Bronchial epithelial cell (primary cell): ENCODE measurements at regions not wholly inside any gene's neighbourhood (a gene's known extent, or its start where the extent isn't known, plus 50 kb on each side); places are given as distances from the start of the nearest gene placed in this dataset.
A peak's percentile ranks its signal among the peaks of the same experiment; 100 is the strongest.

Source experiments
- DNase-seq: peaks from one replicate; pipeline ENCODE4 v3.0.0-alpha.2; 2010; ENCODE audit warnings: low read depth
- FAIRE-seq: peaks from 2 replicates; lab custom pipeline; 2011; peaks lifted over from hg19 to GRCh38; lab: Jason Lieb, UNC
- H3K27me3 ChIP-seq: 2 replicates; pipeline ENCODE4 v1.5.1; 2011; ENCODE audit warnings: low read length; ENCODE audit not compliant: control insufficient read depth, insufficient read depth
- H3K36me3 ChIP-seq: 2 replicates; pipeline ENCODE4 v1.5.1; 2011; ENCODE audit warnings: low read length; ENCODE audit not compliant: control insufficient read depth, insufficient read depth
- H3K4me3 ChIP-seq: 2 replicates; pipeline ENCODE4 v1.5.1; 2011; ENCODE audit warnings: mild to moderate bottlenecking, low read depth, low read length, control low read depth
- CTCF ChIP-seq: IDR thresholded peaks from 2 replicates; pipeline ENCODE4 v1.5.1; 2011; ENCODE audit warnings: mild to moderate bottlenecking, moderate library complexity, low read length, control low read depth, inconsistent platforms; ENCODE audit not compliant: insufficient read depth, severe bottlenecking

DNA sequence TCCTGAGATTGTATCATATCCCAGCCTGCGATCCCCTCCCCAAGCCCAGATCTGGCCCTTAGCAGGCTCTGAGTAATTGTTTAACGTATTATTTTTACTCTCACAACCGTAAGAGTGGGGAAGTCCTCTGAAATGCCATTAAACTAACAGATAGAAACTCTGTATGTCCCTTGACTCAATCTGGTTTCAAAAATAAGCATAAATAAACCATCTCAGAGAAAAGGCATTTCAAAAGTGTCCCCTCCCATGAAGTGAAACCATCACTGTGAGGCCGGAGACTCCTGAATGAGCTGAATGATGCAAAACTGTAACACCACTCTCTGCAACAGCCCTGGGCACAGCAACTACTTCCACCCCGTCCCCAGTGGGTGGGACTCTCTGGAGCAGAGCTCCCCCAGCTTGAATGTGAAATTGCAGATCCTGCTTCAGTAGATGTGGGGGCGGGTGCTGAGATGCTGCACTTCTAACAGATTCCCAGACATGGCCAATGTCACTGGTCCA, 104.1 kb downstream of the SYF2 start:
- TF ChIP-seq CTCF, result no peak
- H3K27me3 ChIP-seq, result no peaks in the 10 kb centered on the region
- no peaks in the 10 kb centered on the region for H3K36me3 ChIP-seq
- FAIRE-seq, result no peak
- H3K4me3 ChIP-seq, result no peak overlapping the region
- no peak for DNase-seq

DNA sequence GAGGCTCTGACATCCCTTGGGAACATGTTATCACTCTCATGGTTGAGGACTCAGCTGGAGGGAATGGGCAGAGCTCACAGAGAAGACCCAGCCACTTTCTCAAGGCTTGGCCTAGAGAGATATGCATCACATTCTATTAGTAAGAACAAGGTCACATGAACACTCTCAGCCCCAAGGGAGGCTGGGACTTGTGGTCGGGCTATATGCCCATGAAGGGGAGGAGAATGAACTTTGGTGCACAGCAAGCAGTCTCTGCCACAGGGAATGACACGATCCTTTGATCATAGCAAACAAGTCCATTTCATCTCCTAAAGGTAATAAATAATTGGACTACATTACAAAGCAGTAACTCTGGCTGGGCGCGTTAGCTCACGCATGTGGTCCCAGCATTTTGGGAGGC, 105.7 kb downstream of the SYF2 start:
- FAIRE-seq, result no peak
- Histone ChIP-seq H3K27me3 (no peaks in the 10 kb centered on the region), H3K36me3 (no peaks in the 10 kb centered on the region), H3K4me3 (no peak overlapping the region)
- TF ChIP-seq CTCF, result no peak
- no peak for DNase-seq

DNA sequence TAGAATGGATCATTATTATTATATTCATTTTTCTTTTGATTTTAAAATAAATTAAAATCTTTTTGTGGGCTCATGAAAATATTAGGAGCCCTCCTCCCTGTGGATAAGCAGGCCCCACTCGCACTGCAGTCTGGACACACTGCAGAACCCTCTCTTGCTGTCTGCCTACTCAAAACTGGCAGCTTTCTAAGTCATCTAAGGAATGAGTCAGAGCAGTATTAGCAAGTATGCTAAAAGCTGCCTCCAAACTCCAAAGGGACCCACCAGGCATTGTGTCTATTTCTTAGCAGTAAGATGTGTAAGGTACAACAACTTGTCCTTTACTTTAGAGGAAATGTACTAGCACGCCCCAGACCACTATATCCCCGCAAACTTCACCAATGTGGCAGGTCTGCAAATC, 108.8 kb downstream of the SYF2 start:
- no peak for FAIRE-seq
- no peak for DNase-seq
- Histone ChIP-seq H3K4me3 (no peak overlapping the region), H3K36me3 (no peaks in the 10 kb centered on the region), H3K27me3 (no peaks in the 10 kb centered on the region)
- TF ChIP-seq CTCF, result no peak

DNA sequence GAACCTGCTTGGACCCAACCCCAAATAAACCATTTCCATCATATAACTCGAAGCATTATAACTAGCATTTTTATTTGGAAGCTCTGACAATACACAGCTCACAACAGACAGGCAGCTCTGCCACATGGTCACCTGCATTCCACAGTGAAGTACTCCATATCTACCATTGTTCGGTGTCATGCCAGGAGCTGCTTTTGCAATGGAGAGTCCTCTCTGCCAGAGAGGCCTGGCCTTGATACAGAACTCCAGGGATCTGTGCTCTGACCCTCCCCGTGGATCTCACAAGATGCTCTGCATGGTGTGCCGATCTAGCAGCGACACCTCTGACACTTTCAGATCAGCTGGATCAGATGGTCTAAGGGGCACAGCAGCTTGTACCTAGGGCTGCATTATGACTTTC, 109.6 kb downstream of the SYF2 start:
- TF ChIP-seq CTCF, result no peak
- peak; percentile 75 for FAIRE-seq
- DNase-seq, result no peak
- Histone ChIP-seq H3K27me3 (no peaks in the 10 kb centered on the region), H3K36me3 (no peaks in the 10 kb centered on the region), H3K4me3 (no peak overlapping the region)

- TF ChIP-seq CTCF, result no peak
- FAIRE-seq (no peak), DNase-seq (no peak)
- H3K4me3 ChIP-seq, result no peak overlapping the region
- no peaks in the 10 kb centered on the region for H3K27me3 ChIP-seq
- no peaks in the 10 kb centered on the region for H3K36me3 ChIP-seq
These were observed 112.0 kb downstream of the SYF2 start for GRCh38 chr1:25120281-25120680.

DNA sequence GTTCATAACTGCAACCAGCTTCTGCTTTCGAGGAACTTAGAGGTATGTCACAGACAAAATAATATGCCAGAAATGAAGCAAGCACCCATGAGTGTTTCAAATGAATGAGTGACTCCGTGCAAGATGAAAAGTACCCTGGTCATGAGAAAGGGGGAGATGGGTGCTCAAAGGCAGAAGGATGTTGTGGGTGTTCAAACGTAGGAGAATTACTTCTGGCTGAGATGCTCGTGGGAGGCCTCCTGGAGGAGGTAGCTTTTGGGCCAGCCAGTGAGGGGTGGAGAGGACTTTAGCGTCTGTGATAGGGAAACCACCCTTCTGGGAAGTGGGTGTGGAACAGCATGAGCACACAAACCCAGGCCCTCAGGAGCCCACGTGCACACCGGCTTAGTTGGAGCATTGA, 113.8 kb downstream of the SYF2 start:
- H3K36me3 ChIP-seq, result no peaks in the 10 kb centered on the region
- DNase-seq (no peak), FAIRE-seq (no peak)
- no peak for TF ChIP-seq CTCF
- H3K4me3 ChIP-seq, result no peak overlapping the region
- no peaks in the 10 kb centered on the region for H3K27me3 ChIP-seq
